ENCODE measurements at regions not wholly inside any gene's neighbourhood (a gene's known extent, or its start where the extent isn't known, plus 50 kb on each side); places are given as distances from the start of the nearest gene placed in this dataset.
"Not testable (repeated sequence)": the region's sequence is repeated elsewhere in the genome, so short reads cannot be mapped to it uniquely, and the experiment has no call there.

DNA sequence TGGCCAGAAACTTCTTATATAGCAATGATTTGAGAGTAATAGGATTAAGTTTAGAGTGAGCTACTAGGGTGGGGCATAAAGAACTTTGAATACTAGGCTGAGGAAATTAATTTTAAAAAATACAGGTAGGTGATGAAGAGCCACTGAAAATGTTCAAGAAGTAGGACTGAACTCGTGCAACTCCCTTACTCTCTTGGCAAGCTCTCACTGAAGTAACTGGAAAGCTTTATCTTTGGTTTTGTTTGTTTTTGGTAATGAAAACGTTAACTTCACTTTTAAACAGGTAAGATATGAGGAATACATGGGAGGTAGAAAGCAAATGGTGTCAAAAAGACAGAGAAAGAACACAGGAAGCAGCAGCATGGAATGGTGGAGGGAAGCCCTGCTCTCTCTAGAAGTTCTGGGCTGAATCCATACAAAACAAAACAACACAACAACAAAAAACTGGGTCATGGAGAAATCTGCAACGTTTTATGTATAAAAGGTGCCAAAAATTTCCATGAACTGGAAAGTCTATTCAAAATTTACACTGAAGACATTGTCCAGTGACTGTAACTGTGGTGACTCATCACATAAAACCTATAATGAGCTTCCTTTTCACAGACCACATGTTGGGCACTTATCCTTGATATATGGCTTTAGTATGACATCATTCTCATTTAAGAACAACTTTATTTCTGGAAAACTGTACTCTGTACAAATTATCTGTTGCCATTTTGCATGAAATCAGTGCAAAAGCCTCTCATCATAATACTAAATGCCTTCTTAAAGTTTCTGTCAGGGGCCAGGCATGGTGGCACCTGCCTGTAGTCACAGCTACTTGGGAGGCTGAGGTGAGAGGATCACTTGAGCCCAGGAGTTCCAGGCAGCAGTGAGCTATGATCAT, 91.2 kb upstream of the CHD1 start:
- peak; percentile 90 for DNase-seq (ENCODE audit: low read depth, low spot score)

DNA sequence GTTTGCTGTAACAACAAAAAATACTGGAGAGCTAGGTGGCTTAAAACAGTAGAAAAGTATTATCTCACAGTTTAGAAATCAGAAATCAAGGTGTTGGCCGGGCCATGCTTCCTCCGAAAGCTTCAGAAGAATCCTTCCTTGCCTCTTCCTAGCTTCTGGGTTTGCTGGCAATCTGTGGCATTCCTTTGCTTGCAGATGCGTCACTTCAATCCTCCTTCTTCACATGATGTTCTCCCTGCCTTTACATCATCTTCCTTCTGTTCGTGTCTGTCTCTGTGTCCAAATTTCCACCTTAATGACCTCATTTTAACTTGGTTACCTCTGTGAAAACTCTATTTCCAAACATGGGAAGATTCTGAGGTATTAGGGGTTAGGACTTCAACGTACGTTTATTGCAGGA, 90.4 kb upstream of the CHD1 start:
- DNase-seq (ENCODE audit: low read depth, low spot score): peak; percentile 27

DNA sequence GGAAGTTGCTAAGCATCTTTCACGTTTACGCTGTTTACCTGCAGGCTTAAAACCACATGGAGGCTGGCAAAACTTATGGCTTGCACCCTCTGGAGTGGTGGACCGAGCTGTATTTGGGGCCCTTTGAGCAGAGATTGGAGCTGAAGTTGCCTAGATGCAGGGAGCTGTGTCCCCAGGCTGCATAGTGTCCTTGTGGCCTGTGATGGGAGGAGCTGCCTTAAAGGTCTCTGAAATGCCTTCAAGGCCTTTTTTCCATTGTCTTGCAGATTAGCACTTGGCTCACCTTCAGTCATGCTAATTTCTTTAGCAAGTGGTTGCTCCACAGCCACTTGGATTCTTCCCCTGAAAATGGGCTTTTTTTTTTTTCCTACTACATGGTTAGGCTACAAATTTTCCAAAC, 81.5 kb upstream of the CHD1 start:
- no peak for DNase-seq (ENCODE audit: low read depth, low spot score)

DNA sequence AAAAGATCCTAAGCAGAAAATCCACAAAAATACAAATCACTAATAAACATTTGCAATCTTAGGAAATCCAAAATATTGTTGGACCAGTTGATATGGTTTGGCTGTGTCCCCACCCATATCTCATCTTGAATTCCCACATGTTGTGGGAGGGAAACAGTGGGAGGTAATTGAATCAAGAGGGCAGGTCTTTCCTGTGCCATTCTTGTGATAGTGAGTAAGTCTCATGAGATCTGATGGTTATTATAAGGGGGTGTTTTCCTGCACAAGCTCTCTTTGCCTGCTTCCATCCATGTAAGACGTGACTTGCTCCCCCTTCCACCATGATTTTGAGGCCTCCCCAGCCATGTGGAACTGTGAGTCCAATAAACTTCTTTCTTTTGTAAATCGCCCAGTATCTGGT, 79.2 kb upstream of the CHD1 start:
- not testable (repeated sequence) for DNase-seq (ENCODE audit: low read depth, low spot score)

DNA sequence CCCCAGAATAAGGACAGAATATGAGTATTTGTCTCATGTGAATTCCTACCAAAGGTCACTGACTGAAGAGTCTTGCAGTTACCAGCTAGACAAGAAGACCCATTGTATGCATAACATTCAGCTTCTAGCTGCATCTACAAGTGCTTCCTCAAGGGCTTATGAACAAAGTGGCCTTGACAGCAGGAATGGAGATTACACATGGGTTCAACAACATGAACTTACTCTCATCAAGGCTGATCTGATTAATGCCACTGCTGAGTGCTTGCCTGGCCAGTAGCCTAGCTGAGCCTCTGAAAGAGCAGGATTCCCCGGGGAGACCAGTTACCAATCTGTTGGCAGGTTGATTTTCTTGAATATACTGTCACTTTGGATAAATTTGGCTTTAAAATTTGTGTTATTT, 76.7 kb upstream of the CHD1 start:
- DNase-seq (ENCODE audit: low read depth, low spot score): no peak

DNA sequence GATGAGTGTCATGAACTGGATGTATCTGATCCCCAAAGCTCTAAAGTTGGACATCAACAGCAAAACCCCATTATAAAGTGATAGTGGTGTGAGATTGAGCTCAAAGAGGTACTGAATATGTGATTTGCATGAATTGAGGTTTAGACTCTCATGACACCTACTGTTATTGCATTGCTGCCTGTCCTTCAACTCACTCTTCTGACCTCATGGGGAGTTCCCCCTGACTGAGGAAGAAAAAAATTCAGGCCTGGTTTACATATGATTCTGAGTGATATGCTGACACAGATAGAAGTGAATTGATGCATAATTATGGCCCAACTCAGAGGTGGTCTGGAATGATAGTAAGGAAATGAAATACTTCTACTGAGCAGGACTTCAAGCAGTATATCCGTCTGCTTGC, 76.2 kb upstream of the CHD1 start:
- no peak for DNase-seq (ENCODE audit: low read depth, low spot score)

DNA sequence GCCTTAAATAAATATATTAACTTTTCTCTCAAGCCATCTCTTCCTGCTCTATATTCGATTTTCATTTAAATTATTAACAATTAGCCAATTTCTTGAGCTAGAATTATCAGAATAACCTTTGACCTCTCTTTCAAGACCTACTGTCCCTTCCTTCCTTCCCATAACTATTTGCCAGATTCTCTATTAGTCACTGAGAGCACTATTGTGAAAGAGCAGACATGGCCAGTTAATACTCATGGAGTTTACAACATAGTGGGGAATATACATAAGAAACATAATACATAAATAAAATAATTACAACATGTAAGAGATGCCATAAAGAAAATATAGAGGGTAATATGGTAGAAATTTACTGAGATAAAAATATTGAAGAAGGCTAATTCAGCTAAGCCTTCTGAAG, 72.1 kb upstream of the CHD1 start:
- DNase-seq (ENCODE audit: low read depth, low spot score): no peak

DNA sequence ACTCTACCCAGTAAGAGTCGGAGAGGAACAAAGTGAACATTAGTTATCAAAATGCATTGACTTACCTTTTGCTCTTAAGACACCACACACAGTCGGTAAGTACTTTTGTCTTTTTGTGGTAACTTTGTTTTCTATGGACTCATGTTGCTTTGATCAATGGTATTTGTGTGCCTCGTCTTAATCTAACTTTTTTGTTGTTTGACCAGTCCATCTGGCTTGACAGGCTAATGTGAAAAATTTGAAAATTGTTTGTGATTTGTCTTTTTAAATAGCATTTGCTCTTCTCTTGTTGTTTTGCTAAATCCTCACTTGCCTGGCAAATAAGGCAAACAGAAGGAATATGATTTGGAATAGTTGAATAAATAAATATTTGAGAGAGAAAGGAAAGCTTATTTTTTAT, 71.4 kb upstream of the CHD1 start:
- no peak for DNase-seq (ENCODE audit: low read depth, low spot score)

DNA sequence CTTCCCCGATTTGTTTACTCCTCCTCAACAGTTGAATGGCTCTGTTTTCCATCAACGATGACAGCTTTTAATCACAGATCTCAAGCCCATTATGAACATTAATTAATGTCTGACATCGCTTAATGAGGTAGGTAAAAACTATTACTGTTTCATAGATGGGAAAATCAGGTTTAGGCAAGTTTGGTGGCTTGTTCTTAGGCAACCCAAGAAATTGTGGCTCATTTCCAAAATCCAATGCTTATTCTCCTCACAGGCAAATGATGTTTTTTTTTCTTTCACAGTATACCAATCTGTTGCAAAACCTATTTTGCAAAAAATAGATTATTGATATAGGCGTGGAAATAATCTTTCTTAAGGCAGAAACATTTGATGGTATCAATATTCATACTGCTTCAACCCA, 70.8 kb upstream of the CHD1 start:
- no peak for DNase-seq (ENCODE audit: low read depth, low spot score)

DNA sequence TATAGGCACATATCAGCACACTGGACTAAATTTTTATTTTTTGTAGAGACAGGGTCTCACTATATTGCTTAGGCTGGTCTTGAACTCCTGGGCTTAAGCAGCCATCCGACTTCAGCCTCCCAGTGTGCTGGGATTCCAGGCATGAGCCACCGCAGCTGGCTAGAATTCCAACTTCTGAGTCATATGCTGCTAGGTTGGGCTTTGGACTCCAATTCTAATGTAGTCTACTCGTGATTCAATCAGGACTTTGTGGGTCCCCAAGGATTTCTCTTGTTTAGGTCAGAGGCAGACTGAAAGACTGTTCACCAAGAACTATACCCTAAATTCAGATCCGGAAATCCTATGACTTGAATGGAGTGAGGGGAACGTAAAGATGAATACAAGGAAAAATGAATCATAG, 68.2 kb upstream of the CHD1 start:
- DNase-seq (ENCODE audit: low read depth, low spot score): peak; percentile 39

DNA sequence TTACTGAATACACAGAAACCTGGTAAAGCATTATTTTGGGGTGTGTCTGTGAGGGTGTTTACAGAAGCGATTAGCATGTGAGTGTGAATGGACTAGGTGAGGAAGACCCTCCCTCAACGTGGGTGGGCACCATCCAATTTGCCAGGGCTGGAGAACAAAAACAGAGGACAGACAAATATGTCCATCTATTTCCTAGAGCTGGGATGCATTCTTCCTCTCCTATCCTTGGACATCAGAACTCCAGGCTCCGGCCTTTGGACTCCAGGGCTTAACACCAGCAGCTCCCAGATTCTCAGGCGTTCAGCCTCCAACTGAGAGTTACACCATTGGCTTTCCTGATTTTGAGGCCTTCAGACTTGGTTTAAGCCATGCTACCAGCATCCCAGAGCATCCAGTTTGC, 65.8 kb upstream of the CHD1 start:
- no peak for DNase-seq (ENCODE audit: low read depth, low spot score)

DNA sequence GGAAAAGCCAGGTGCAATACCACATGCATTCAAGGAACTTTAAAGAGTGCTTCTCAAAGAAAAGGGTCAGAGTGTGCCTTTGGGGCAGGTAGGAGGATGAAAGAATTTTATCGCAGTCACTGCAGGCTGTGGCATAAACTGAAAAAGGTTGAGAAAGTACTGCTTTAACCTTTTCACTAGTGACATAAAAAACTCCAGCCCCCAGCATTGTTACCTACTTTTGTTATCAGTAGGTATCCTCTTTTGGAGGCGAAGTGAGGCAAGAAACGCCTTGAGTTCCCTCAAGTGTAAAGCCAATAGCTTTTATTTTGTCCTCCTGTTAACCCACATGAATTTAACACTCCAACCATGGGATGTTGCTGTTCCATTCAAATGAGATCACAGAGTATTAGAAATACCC, 64.7 kb upstream of the CHD1 start:
- DNase-seq (ENCODE audit: low read depth, low spot score): no peak

DNA sequence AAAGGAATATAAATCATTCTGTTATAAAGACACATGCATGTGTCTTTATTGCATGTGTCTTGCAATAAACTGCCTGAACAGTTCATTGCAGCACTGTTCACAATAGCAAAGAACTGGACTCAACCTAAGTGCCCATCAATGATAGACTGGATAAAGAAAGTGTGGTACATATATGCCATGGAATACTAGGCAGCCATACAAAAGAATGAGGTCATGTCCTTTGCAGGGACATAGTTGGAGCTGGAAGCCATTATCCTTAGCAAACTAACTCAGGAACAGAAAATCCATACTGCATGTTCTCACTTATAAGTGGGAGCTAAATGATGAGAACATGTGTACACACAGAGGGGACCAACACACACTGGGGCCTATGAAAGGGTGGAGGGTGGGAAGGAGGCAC, 63.7 kb upstream of the CHD1 start:
- DNase-seq (ENCODE audit: low read depth, low spot score): no peak

DNA sequence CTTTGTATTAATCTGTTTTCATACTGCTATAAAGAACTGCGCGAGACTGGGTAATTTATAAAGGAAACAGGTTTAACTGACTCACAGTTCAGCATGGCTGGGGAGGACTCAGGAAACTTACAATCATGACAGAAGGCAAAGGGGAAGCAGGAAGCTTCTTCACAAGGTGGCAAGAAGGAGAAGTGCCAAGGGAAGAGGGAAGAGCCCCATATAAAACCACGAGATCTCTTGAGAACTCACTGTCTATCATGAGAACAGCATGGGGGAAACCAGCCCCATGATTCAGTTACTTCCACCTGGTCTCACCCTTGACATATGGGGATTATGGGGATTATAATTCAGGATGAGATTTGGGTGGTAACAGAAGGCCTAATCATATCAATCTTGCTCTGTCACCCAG, 60.9 kb upstream of the CHD1 start:
- DNase-seq (ENCODE audit: low read depth, low spot score): no peak

DNA sequence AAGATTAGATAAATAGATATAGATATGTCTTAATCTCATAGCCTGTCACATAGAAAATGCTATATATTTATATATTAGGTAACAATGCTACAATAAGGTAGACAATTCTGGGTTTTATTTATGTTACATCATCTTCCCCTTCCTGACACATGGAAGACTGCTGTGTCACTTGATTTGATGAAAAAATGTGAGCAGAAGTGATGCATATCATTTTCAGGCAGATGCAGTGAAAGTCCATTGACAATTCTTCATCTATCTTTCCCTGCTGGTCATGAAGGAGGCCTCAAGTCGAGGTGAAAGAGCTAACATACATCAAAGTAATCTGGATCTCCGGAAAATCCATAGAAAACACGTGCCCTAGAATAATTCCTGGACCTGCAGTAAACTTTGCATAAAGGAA, 57.8 kb upstream of the CHD1 start:
- no peak for DNase-seq (ENCODE audit: low read depth, low spot score)

DNA sequence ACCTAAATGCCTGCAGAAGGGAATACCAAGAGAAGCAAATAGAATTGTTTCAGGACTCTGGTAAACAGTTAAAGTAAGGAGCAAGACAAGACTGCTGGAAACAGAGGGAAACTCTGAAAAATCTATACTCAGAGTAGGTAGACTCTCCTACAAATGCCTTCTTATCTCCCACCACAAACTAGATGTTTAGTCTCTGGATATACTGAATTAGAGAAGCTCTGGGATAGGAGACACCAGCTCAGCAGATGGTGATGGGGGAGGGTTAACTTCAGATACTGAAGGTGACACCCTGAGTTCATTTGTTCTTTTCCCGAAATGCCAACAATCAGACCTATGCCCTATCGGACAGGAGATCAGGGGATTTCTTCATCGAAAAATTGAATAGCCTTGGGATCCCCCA, 54.1 kb upstream of the CHD1 start:
- DNase-seq (ENCODE audit: low read depth, low spot score): no peak
